GM21737 (cell line): ENCODE measurements at regions not wholly inside any gene's neighbourhood (a gene's known extent, or its start where the extent isn't known, plus 50 kb on each side); places are given as distances from the start of the nearest gene placed in this dataset.

ENCODE experiments used
- ATAC-seq: cut with Tn5 transposase; IDR thresholded peaks from one replicate; pipeline ENCODE4 v1.9.1; 2021; ENCODE audit warnings: mild to moderate bottlenecking, moderate library complexity; ENCODE audit not compliant: unreplicated experiment

GRCh38 chr10:3361640-3362039, 189.1 kb upstream of the PITRM1 start:
- no peak for ATAC-seq

GRCh38 chr10:3357737-3358136, 185.2 kb upstream of the PITRM1 start:
- ATAC-seq = no peak

GRCh38 chr10:3355536-3355935, 183.0 kb upstream of the PITRM1 start:
- no peak for ATAC-seq

- no peak for ATAC-seq
Measured at GRCh38 chr10:3354174-3354900, 181.8 kb upstream of the PITRM1 start.

- ATAC-seq = no peak
Measured at GRCh38 chr10:3353235-3353634, 180.7 kb upstream of the PITRM1 start.

GRCh38 chr10:3350617-3351258, 178.2 kb upstream of the PITRM1 start:
- no peak for ATAC-seq

GRCh38 chr10:3350205-3350604, 177.6 kb upstream of the PITRM1 start:
- no peak for ATAC-seq

GRCh38 chr10:3348564-3348963, 176.0 kb upstream of the PITRM1 start:
- no peak for ATAC-seq

GRCh38 chr10:3347413-3348182, 175.0 kb upstream of the PITRM1 start:
- ATAC-seq = no peak

- ATAC-seq = no peak
Measured at GRCh38 chr10:3346851-3347250, 174.3 kb upstream of the PITRM1 start.

GRCh38 chr10:3342771-3343170, 170.2 kb upstream of the PITRM1 start:
- no peak for ATAC-seq

GRCh38 chr10:3340127-3340730, 167.6 kb upstream of the PITRM1 start:
- no peak for ATAC-seq

GRCh38 chr10:3339531-3339950, 167.0 kb upstream of the PITRM1 start:
- no peak for ATAC-seq

GRCh38 chr10:3339121-3339520, 166.5 kb upstream of the PITRM1 start:
- no peak for ATAC-seq

- ATAC-seq = no peak
Measured at GRCh38 chr10:3337741-3338140, 165.2 kb upstream of the PITRM1 start.

GRCh38 chr10:3336673-3337293, 164.2 kb upstream of the PITRM1 start:
- no peak for ATAC-seq

- ATAC-seq = no peak
Measured at GRCh38 chr10:3333426-3333825, 160.8 kb upstream of the PITRM1 start.

GRCh38 chr10:3331690-3332230, 159.2 kb upstream of the PITRM1 start:
- ATAC-seq = no peak

- no peak for ATAC-seq
Measured at GRCh38 chr10:3331187-3331586, 158.6 kb upstream of the PITRM1 start.

- no peak for ATAC-seq
Measured at GRCh38 chr10:3330663-3331062, 158.1 kb upstream of the PITRM1 start.
